ENCODE measurements at regions not wholly inside any gene's neighbourhood (a gene's known extent, or its start where the extent isn't known, plus 50 kb on each side); places are given as distances from the start of the nearest gene placed in this dataset.

GRCh38 chr17:79306424-79307318 is 232.0 kb downstream of the ENGASE start:
- DNase-seq: no peak

GRCh38 chr17:79305768-79306423 is 231.3 kb downstream of the ENGASE start:
- DNase-seq: no peak

GRCh38 chr17:79305376-79305767 is 230.7 kb downstream of the ENGASE start:
- DNase-seq: no peak

- no peak for DNase-seq
Observed at GRCh38 chr17:79304884-79305283, 230.3 kb downstream of the ENGASE start.

GRCh38 chr17:79303641-79304205 is 229.1 kb downstream of the ENGASE start:
- no peak for DNase-seq

GRCh38 chr17:79301469-79301868 is 226.8 kb downstream of the ENGASE start:
- no peak for DNase-seq

- DNase-seq: no peak
Observed at GRCh38 chr17:79299349-79299748, 224.7 kb downstream of the ENGASE start.

GRCh38 chr17:79298799-79299198 is 224.2 kb downstream of the ENGASE start:
- DNase-seq: no peak

- no peak for DNase-seq
Observed at GRCh38 chr17:79296243-79296642, 221.6 kb downstream of the ENGASE start.

GRCh38 chr17:79295307-79295706 is 220.7 kb downstream of the ENGASE start:
- DNase-seq: no peak

- peak; percentile 42 for DNase-seq
Observed at GRCh38 chr17:79294459-79295071, 219.9 kb downstream of the ENGASE start.

GRCh38 chr17:79292501-79292900 is 217.9 kb downstream of the ENGASE start:
- DNase-seq: no peak

- no peak for DNase-seq
Observed at GRCh38 chr17:79291391-79291790, 216.8 kb downstream of the ENGASE start.

GRCh38 chr17:79290726-79291125 is 216.1 kb downstream of the ENGASE start:
- no peak for DNase-seq

GRCh38 chr17:79288950-79289349 is 214.3 kb downstream of the ENGASE start:
- no peak for DNase-seq

GRCh38 chr17:79286440-79286839 is 211.8 kb downstream of the ENGASE start:
- DNase-seq: no peak

- DNase-seq: no peak
Observed at GRCh38 chr17:79285973-79286372, 211.3 kb downstream of the ENGASE start.

- no peak for DNase-seq
Observed at GRCh38 chr17:79282294-79282693, 207.7 kb downstream of the ENGASE start.

GRCh38 chr17:79281803-79282202 is 207.2 kb downstream of the ENGASE start:
- DNase-seq: no peak

GRCh38 chr17:79280866-79281572 is 206.4 kb downstream of the ENGASE start:
- DNase-seq: no peak

GRCh38 chr17:79280010-79280409 is 205.4 kb downstream of the ENGASE start:
- no peak for DNase-seq

GRCh38 chr17:79279320-79279719 is 204.7 kb downstream of the ENGASE start:
- DNase-seq: no peak

- DNase-seq: no peak
Observed at GRCh38 chr17:79276821-79277220, 202.2 kb downstream of the ENGASE start.

All from CD4-positive, alpha-beta T cell treated with Interleukin-6 for 4 hours (primary cell).